Nephron (organoid): ENCODE measurements at regions not wholly inside any gene's neighbourhood (a gene's known extent, or its start where the extent isn't known, plus 50 kb on each side); places are given as distances from the start of the nearest gene placed in this dataset.

Experiments used
- H3K27ac Mint-ChIP-seq, 3 experiments: 2 replicates each; pipeline ENCODE4 v1.8.0; 2020; ENCODE audit warnings: mixed read lengths in 3 of 3, mild to moderate bottlenecking in 2 of 3, moderate library complexity in 1 of 3
- H3K27me3 Mint-ChIP-seq: 2 replicates; pipeline ENCODE4 v1.8.0; 2021; ENCODE audit warnings: low read depth, mild to moderate bottlenecking, moderate library complexity, mixed read lengths
- H3K36me3 Mint-ChIP-seq: 2 replicates; pipeline ENCODE4 v1.8.0; 2020; ENCODE audit warnings: low read depth, mixed read lengths
- H3K4me1 Mint-ChIP-seq: 2 replicates; pipeline ENCODE4 v1.8.0; 2020; ENCODE audit warnings: mixed read lengths
- H3K4me3 Mint-ChIP-seq, 3 experiments: 2 replicates each; pipeline ENCODE4 v1.8.0; 2020; ENCODE audit warnings: mild to moderate bottlenecking in 3 of 3, mixed read lengths in 3 of 3, moderate library complexity in 2 of 3
- H3K9me3 Mint-ChIP-seq: 2 replicates; pipeline ENCODE4 v1.8.0; 2020; ENCODE audit warnings: mixed read lengths
- CTCF ChIP-seq, 3 experiments: fragments of 200-600 bp; sonication (generic); IDR thresholded peaks; one replicate each; pipeline ENCODE4 v1.5.0; 2021; ENCODE audit warnings: antibody characterized with exemption in 3 of 3; ENCODE audit not compliant: unreplicated experiment in 3 of 3

- Mint-ChIP-seq H3K36me3 (no peaks in the 10 kb centered on the region), H3K27ac (peak overlapping the region; percentile 87 to 95 (median 89)), H3K4me1 (peaks cover 81% of the 10 kb centered on the region), H3K4me3 (peak overlapping the region in 2 of 3 experiments; percentile 3 to 11), H3K9me3 (no peaks in the 10 kb centered on the region), H3K27me3 (no peaks in the 10 kb centered on the region)
- no peak for TF ChIP-seq CTCF (IDR thresholded peaks at IDR 0.05; ENCODE audit: unreplicated experiment in 3 of 3)
Observed at GRCh38 chr2:12536976-12537375, 179.8 kb upstream of the TRIB2 start.

- peak overlapping the region in 1 of 3 experiments; percentile 23 for H3K4me3 Mint-ChIP-seq
- peak overlapping the region; percentile 79 to 95 (median 87) for H3K27ac Mint-ChIP-seq
- H3K4me1 Mint-ChIP-seq: peaks cover 91% of the 10 kb centered on the region
- H3K27me3 Mint-ChIP-seq: no peaks in the 10 kb centered on the region
- H3K9me3 Mint-ChIP-seq: no peaks in the 10 kb centered on the region
- H3K36me3 Mint-ChIP-seq: no peaks in the 10 kb centered on the region
- TF ChIP-seq CTCF (IDR thresholded peaks at IDR 0.05; ENCODE audit: unreplicated experiment in 3 of 3): no peak
Observed at GRCh38 chr2:12538138-12538694, 178.5 kb upstream of the TRIB2 start.

GRCh38 chr2:12539336-12539735 is 177.4 kb upstream of the TRIB2 start:
- peak overlapping the region; percentile 87 to 93 (median 88) for H3K27ac Mint-ChIP-seq
- no peak for TF ChIP-seq CTCF (IDR thresholded peaks at IDR 0.05; ENCODE audit: unreplicated experiment in 3 of 3)
- H3K4me3 Mint-ChIP-seq: peak overlapping the region in 2 of 3 experiments; percentile 24 to 33
- no peaks in the 10 kb centered on the region for H3K27me3 Mint-ChIP-seq
- no peaks in the 10 kb centered on the region for H3K36me3 Mint-ChIP-seq
- peaks cover 93% of the 10 kb centered on the region for H3K4me1 Mint-ChIP-seq
- H3K9me3 Mint-ChIP-seq: no peaks in the 10 kb centered on the region

GRCh38 chr2:12539776-12540562 is 176.8 kb upstream of the TRIB2 start:
- peak overlapping the region in 1 of 3 experiments; percentile 57 for H3K4me3 Mint-ChIP-seq
- no peaks in the 10 kb centered on the region for H3K36me3 Mint-ChIP-seq
- TF ChIP-seq CTCF (IDR thresholded peaks at IDR 0.05; ENCODE audit: unreplicated experiment in 3 of 3): no peak
- no peaks in the 10 kb centered on the region for H3K27me3 Mint-ChIP-seq
- H3K4me1 Mint-ChIP-seq: peaks cover 92% of the 10 kb centered on the region
- peak overlapping the region; percentile 87 to 93 (median 88) for H3K27ac Mint-ChIP-seq
- no peaks in the 10 kb centered on the region for H3K9me3 Mint-ChIP-seq

- no peak for TF ChIP-seq CTCF (IDR thresholded peaks at IDR 0.05; ENCODE audit: unreplicated experiment in 3 of 3)
- H3K27me3 Mint-ChIP-seq: peaks cover 6% of the 10 kb centered on the region
- peak overlapping the region; percentile 83 to 88 (median 85) for H3K27ac Mint-ChIP-seq
- H3K9me3 Mint-ChIP-seq: no peaks in the 10 kb centered on the region
- no peak overlapping the region for H3K4me3 Mint-ChIP-seq
- H3K36me3 Mint-ChIP-seq: no peaks in the 10 kb centered on the region
- peaks cover 58% of the 10 kb centered on the region for H3K4me1 Mint-ChIP-seq
Observed at GRCh38 chr2:12543076-12543977, 173.4 kb upstream of the TRIB2 start.
